ENCODE measurements at regions not wholly inside any gene's neighbourhood (a gene's known extent, or its start where the extent isn't known, plus 50 kb on each side); places are given as distances from the start of the nearest gene placed in this dataset.

DNA sequence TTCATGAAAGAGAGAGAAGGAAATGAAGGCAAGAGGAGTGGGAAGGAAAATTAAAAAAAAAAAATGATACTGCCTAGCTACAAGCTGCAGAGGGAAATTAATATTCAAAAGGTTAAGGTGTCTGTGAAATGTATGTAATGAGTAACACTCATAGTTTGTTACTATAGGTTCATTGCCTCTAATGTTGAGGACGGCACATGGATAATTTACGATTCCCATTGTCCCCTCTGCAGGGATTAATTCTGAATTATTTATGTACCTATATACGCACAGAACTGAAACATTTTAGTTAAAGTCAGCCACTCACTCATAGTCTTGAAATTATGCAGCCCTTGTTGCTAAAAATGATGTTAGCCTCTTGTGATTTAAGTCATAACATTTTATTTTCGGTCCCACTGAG, 869.1 kb downstream of the NR2F1-AS1 start:
- H3K9ac ChIP-seq (ENCODE audit: low read depth, low read length, poor library complexity, severe bottlenecking) = no peak overlapping the region
- no peak overlapping the region for H3K4me3 ChIP-seq (ENCODE audit: low read length, poor library complexity, severe bottlenecking)
- no peaks in the 10 kb centered on the region for H3K27me3 ChIP-seq (ENCODE audit: insufficient read depth, low read length, poor library complexity, severe bottlenecking)
- no peaks in the 10 kb centered on the region for H3K9me3 ChIP-seq (ENCODE audit: insufficient read depth, low read depth, low read length)
- no peak overlapping the region for H3K4me2 ChIP-seq (ENCODE audit: low read depth, low read length, poor library complexity, severe bottlenecking)
- H3K9me2 ChIP-seq (replicated peaks; ENCODE audit: low read depth, low read length) = no peaks in the 10 kb centered on the region
- no peaks in the 10 kb centered on the region for H3K36me3 ChIP-seq (ENCODE audit: insufficient read depth, low read length)
- no peaks in the 10 kb centered on the region for H3F3A ChIP-seq (ENCODE audit: low read depth)
- no peaks in the 10 kb centered on the region for H4K20me1 ChIP-seq (ENCODE audit: insufficient read depth, low read length, poor library complexity, severe bottlenecking)
- no peak overlapping the region for H2AFZ ChIP-seq (ENCODE audit: low read length)
- no peaks in the 10 kb centered on the region for H3K4me1 ChIP-seq (ENCODE audit: insufficient read depth, low read length, poor library complexity, severe bottlenecking)
- H3K79me2 ChIP-seq (ENCODE audit: insufficient read depth, low read length) = no peaks in the 10 kb centered on the region
- TF ChIP-seq, protein P1, sequence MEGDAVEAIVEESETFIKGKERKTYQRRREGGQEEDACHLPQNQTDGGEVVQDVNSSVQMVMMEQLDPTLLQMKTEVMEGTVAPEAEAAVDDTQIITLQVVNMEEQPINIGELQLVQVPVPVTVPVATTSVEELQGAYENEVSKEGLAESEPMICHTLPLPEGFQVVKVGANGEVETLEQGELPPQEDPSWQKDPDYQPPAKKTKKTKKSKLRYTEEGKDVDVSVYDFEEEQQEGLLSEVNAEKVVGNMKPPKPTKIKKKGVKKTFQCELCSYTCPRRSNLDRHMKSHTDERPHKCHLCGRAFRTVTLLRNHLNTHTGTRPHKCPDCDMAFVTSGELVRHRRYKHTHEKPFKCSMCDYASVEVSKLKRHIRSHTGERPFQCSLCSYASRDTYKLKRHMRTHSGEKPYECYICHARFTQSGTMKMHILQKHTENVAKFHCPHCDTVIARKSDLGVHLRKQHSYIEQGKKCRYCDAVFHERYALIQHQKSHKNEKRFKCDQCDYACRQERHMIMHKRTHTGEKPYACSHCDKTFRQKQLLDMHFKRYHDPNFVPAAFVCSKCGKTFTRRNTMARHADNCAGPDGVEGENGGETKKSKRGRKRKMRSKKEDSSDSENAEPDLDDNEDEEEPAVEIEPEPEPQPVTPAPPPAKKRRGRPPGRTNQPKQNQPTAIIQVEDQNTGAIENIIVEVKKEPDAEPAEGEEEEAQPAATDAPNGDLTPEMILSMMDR (conservative IDR thresholded peaks at IDR 0.05; ENCODE audit: low read length) = no peak
- no peak for TF ChIP-seq EZH2phosphoT487 (IDR thresholded peaks at IDR 0.05; ENCODE audit: borderline replicate concordance)

DNA sequence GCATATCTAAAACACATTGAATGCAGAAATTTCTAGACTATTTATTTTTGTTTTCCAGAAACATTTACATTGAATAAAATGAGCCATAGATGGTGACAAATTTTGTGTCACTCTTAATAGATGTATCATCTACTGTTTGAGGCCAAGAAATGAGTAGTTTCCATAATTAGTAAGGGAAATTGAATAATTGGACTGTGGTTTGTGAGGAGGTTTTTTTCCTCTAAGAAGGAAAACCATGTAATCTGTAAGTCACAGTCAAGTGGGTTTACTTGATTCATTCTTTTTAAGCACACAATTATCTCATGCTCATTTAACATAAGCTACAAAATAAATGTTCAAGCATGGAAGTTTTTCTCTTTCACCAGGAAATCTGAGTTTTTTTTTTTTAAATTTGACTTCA, 876.4 kb downstream of the NR2F1-AS1 start:
- no peaks in the 10 kb centered on the region for H3K27me3 ChIP-seq (ENCODE audit: insufficient read depth, low read length, poor library complexity, severe bottlenecking)
- H3K4me3 ChIP-seq (ENCODE audit: low read length, poor library complexity, severe bottlenecking) = no peak overlapping the region
- no peaks in the 10 kb centered on the region for H3K9me3 ChIP-seq (ENCODE audit: insufficient read depth, low read depth, low read length)
- no peaks in the 10 kb centered on the region for H3K9me2 ChIP-seq (replicated peaks; ENCODE audit: low read depth, low read length)
- H2AFZ ChIP-seq (ENCODE audit: low read length) = no peak overlapping the region
- no peaks in the 10 kb centered on the region for H3K36me3 ChIP-seq (ENCODE audit: insufficient read depth, low read length)
- no peaks in the 10 kb centered on the region for H4K20me1 ChIP-seq (ENCODE audit: insufficient read depth, low read length, poor library complexity, severe bottlenecking)
- H3F3A ChIP-seq (ENCODE audit: low read depth) = no peaks in the 10 kb centered on the region
- H3K4me2 ChIP-seq (ENCODE audit: low read depth, low read length, poor library complexity, severe bottlenecking) = no peak overlapping the region
- no peaks in the 10 kb centered on the region for H3K4me1 ChIP-seq (ENCODE audit: insufficient read depth, low read length, poor library complexity, severe bottlenecking)
- H3K79me2 ChIP-seq (ENCODE audit: insufficient read depth, low read length) = no peaks in the 10 kb centered on the region
- no peak overlapping the region for H3K9ac ChIP-seq (ENCODE audit: low read depth, low read length, poor library complexity, severe bottlenecking)
- TF ChIP-seq, protein P1 (conservative IDR thresholded peaks at IDR 0.05; ENCODE audit: low read length) = no peak
- no peak for TF ChIP-seq EZH2phosphoT487 (IDR thresholded peaks at IDR 0.05; ENCODE audit: borderline replicate concordance)

GRCh38 chr5:92703976-92704375, 877.0 kb downstream of the NR2F1-AS1 start:
- no peaks in the 10 kb centered on the region for H3K27me3 ChIP-seq (ENCODE audit: insufficient read depth, low read length, poor library complexity, severe bottlenecking)
- no peak overlapping the region for H3K9ac ChIP-seq (ENCODE audit: low read depth, low read length, poor library complexity, severe bottlenecking)
- no peaks in the 10 kb centered on the region for H4K20me1 ChIP-seq (ENCODE audit: insufficient read depth, low read length, poor library complexity, severe bottlenecking)
- H3K79me2 ChIP-seq (ENCODE audit: insufficient read depth, low read length) = no peaks in the 10 kb centered on the region
- H3F3A ChIP-seq (ENCODE audit: low read depth) = no peaks in the 10 kb centered on the region
- H3K9me3 ChIP-seq (ENCODE audit: insufficient read depth, low read depth, low read length) = no peaks in the 10 kb centered on the region
- H3K4me3 ChIP-seq (ENCODE audit: low read length, poor library complexity, severe bottlenecking) = no peak overlapping the region
- TF ChIP-seq, protein P1 (conservative IDR thresholded peaks at IDR 0.05; ENCODE audit: low read length) = no peak
- no peak for TF ChIP-seq EZH2phosphoT487 (IDR thresholded peaks at IDR 0.05; ENCODE audit: borderline replicate concordance)
- H2AFZ ChIP-seq (ENCODE audit: low read length) = no peak overlapping the region
- H3K36me3 ChIP-seq (ENCODE audit: insufficient read depth, low read length) = no peaks in the 10 kb centered on the region
- H3K4me1 ChIP-seq (ENCODE audit: insufficient read depth, low read length, poor library complexity, severe bottlenecking) = no peaks in the 10 kb centered on the region
- no peak overlapping the region for H3K4me2 ChIP-seq (ENCODE audit: low read depth, low read length, poor library complexity, severe bottlenecking)
- H3K9me2 ChIP-seq (replicated peaks; ENCODE audit: low read depth, low read length) = no peaks in the 10 kb centered on the region

Data from Loucy (cell line).